Kidney (tissue), 13 donors: ENCODE measurements at regions not wholly inside any gene's neighbourhood (a gene's known extent, or its start where the extent isn't known, plus 50 kb on each side); places are given as distances from the start of the nearest gene placed in this dataset.

ENCODE experiments used
- DNase-seq, 5 donors: peaks; one replicate each; pipeline ENCODE4 v3.0.0-alpha.2; 2013 to 2020
- FAIRE-seq: peaks from 2 replicates; lab custom pipeline; 2012; peaks lifted over from hg19 to GRCh38; lab: Jason Lieb, UNC
- H3K27ac ChIP-seq, 2 donors: one replicate each; pipeline ENCODE4 v1.7.0; 2013; ENCODE audit warnings: low read depth in 2 of 2, low read length in 2 of 2, inconsistent platforms in 1 of 2
- H3K27me3 ChIP-seq: one replicate; pipeline ENCODE4 v1.7.1; 2013; ENCODE audit warnings: low read length, inconsistent platforms; ENCODE audit not compliant: control insufficient read depth, insufficient read depth
- H3K36me3 ChIP-seq, 3 donors: one replicate each; pipeline versions ENCODE4 v1.7.0 to v1.7.1; 2013; ENCODE audit warnings: low read length in 3 of 3, control low read depth in 1 of 3, inconsistent platforms in 1 of 3; ENCODE audit not compliant: insufficient read depth in 3 of 3, control insufficient read depth in 2 of 3
- H3K4me1 ChIP-seq, 3 donors: one replicate each; pipeline versions ENCODE4 v1.7.0 to v1.7.1; 2013; ENCODE audit warnings: low read length in 3 of 3, inconsistent platforms in 1 of 3, low read depth in 1 of 3; ENCODE audit not compliant: control insufficient read depth in 2 of 3, insufficient read depth in 2 of 3
- H3K4me3 ChIP-seq, 3 donors: one replicate each; pipeline versions ENCODE4 v1.7.0 to v1.8.1; 2013; ENCODE audit warnings: low read length in 3 of 3, control low read depth in 1 of 3, inconsistent platforms in 1 of 3
- H3K9ac ChIP-seq, 3 donors: one replicate each; pipeline versions ENCODE4 v1.7.0 to v1.7.1; 2013; ENCODE audit warnings: low read length in 3 of 3, control low read depth in 1 of 3, inconsistent platforms in 1 of 3
- H3K9me3 ChIP-seq, 3 donors: one replicate each; pipeline versions ENCODE4 v1.7.0 to v1.7.1; 2013; ENCODE audit warnings: low read length in 3 of 3, control low read depth in 1 of 3, inconsistent platforms in 1 of 3; ENCODE audit not compliant: control insufficient read depth in 2 of 3, insufficient read depth in 1 of 3
- CTCF ChIP-seq: IDR thresholded peaks from 3 replicates; pipeline ENCODE4 v1.5.1; 2012; ENCODE audit warnings: mild to moderate bottlenecking, moderate library complexity, borderline replicate concordance; ENCODE audit not compliant: insufficient read depth; ENCODE audit errors: extremely low read depth
- intact Hi-C: fragments of 100-400 bp; cut with DNase I; formaldehyde crosslinking; loops from one replicate; pipeline ENCODE4 v1.11.1; 2022
- donor health status: control.
- donor health status: control.
- donor health status: control.
- donor health status: control.
- donor health status: control.
- donor health status: DM: yes; HTN: yes; CAD: no.
- donor health status: Normal renal cell carcinoma (clear cell type).

GRCh38 chr10:81073155-81073554, 535.5 kb downstream of the SH2D4B start:
- TF ChIP-seq CTCF: no peak
- DNase-seq (no peak), FAIRE-seq (no peak)
- intact Hi-C loops: no loop called here
- H3K4me1 ChIP-seq: no peaks in the 10 kb centered on the region
- H3K27ac ChIP-seq: no peak overlapping the region
- no peaks in the 10 kb centered on the region for H3K36me3 ChIP-seq
- no peak overlapping the region for H3K9ac ChIP-seq
- no peak overlapping the region for H3K4me3 ChIP-seq
- no peaks in the 10 kb centered on the region for H3K9me3 ChIP-seq
- no peaks in the 10 kb centered on the region for H3K27me3 ChIP-seq

- H3K27ac ChIP-seq: no peak overlapping the region
- H3K27me3 ChIP-seq: no peaks in the 10 kb centered on the region
- no peak for TF ChIP-seq CTCF
- intact Hi-C loops: no loop called here
- H3K4me3 ChIP-seq: no peak overlapping the region
- H3K9ac ChIP-seq: no peak overlapping the region
- FAIRE-seq (no peak), DNase-seq (no peak)
- no peaks in the 10 kb centered on the region for H3K36me3 ChIP-seq
- no peaks in the 10 kb centered on the region for H3K4me1 ChIP-seq
- no peaks in the 10 kb centered on the region for H3K9me3 ChIP-seq
Measured at GRCh38 chr10:81081887-81082620, 544.4 kb downstream of the SH2D4B start.

DNA sequence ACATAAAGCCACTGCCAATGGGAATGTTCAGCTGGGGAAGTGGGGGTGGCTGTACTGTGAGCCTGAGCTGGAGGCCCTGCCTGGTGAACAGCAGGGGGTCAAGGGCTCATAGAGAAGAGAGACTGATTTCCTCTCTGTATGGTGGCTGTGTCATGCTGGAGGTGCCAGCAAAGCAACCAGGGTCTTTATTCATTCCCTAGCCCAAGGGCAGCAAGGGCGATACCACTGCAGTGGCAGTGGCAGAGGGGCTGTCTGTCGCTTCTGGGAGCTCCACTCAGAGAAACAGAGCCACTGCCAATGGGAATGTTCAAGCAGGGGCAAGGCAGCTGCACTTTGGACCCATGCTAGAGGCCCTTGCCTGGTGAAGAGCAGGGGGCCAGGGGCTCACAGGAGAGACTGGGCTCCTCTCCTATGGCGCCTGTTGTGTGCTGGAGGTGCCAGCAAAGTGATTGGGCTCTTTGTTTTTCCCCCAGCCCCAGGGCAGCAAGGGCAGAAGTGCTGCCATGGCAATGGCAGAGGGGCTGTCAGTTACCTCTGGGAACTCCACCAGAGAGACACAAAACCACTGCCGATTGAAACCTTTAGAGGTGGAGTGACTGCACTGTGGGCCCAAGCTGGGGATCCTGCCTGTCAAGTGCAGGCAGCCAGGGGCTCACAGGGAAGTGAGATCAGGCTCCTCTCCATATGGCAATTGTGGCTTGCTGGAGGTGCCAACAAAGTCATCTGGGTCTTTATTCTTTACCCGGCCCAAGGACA, 545.1 kb downstream of the SH2D4B start:
- DNase-seq: no peak

More for the DNA sequence above, 545.1 kb downstream of the SH2D4B start:
- intact Hi-C loops: no loop called here
- no peaks in the 10 kb centered on the region for H3K4me1 ChIP-seq
- FAIRE-seq: no peak
- H3K9me3 ChIP-seq: no peaks in the 10 kb centered on the region
- H3K4me3 ChIP-seq: no peak overlapping the region
- no peak overlapping the region for H3K27ac ChIP-seq
- no peaks in the 10 kb centered on the region for H3K27me3 ChIP-seq
- H3K36me3 ChIP-seq: no peaks in the 10 kb centered on the region
- no peak for TF ChIP-seq CTCF
- H3K9ac ChIP-seq: no peak overlapping the region
